ENCODE measurements at regions not wholly inside any gene's neighbourhood (a gene's known extent, or its start where the extent isn't known, plus 50 kb on each side); places are given as distances from the start of the nearest gene placed in this dataset.

DNA sequence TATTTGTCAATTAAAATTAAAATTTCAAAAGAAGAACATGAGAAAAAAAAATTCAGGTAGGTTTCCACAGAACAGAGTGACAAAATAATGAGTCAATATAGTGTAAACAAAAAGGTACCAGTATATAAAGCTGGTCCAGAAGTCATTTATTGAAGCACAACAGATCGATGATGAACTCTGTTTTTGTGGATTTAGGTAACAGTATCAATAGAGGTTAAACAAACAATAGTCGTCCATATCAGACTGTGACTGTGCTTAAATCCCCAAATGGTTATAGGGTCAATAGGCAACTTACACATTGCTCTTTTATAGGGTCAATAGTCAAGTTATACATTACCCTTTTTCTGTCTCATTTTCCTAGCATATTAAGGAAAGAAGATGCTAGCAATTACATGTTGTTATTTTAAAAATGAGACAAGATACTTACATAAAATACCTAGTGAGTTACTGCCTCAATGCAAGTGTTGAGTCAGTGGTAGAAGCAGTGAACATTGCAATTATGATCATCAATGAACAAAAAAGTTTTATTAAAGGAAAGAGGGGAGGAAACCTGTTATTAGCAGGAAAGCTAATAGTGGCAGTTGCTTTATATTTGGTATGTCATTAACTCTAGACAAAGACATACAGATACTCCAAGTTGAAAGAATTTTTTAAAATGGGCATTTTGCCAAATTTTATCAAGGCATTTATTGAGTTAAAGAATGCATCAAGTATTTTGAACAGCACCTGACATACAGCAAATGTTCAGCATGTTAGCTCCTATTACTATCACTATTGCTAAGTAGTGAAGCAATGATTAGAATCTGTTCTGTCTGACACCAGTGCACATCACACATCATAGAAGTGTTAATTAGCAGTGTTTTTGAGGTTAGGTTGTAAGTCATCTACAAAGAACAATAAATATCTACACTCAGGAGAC, 102.9 kb downstream of the CCER1 start:
- TF ChIP-seq, protein P1, sequence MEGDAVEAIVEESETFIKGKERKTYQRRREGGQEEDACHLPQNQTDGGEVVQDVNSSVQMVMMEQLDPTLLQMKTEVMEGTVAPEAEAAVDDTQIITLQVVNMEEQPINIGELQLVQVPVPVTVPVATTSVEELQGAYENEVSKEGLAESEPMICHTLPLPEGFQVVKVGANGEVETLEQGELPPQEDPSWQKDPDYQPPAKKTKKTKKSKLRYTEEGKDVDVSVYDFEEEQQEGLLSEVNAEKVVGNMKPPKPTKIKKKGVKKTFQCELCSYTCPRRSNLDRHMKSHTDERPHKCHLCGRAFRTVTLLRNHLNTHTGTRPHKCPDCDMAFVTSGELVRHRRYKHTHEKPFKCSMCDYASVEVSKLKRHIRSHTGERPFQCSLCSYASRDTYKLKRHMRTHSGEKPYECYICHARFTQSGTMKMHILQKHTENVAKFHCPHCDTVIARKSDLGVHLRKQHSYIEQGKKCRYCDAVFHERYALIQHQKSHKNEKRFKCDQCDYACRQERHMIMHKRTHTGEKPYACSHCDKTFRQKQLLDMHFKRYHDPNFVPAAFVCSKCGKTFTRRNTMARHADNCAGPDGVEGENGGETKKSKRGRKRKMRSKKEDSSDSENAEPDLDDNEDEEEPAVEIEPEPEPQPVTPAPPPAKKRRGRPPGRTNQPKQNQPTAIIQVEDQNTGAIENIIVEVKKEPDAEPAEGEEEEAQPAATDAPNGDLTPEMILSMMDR (conservative IDR thresholded peaks at IDR 0.05; ENCODE audit: low read depth, low read length) = no peak
- H3K4me3 ChIP-seq (ENCODE audit: low read length) = no peak overlapping the region

DNA sequence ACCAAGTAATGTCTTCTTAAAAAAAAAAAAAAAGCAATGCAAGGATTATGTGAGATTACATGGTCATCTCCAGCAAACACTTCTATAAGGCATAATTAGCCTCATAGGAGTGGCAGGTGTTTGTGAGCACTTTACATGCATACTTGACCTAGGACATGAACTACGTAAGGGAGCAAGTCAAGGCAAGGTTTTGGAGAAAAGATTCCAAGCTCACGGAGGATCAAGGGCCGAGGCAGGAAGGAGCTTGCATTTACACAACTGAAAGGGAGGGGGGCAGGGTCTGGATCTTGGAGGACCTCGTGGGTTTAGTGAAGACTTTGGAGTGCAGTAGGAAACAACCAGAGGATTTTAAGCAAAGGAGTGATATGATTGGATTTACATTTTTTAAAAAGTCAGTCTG, 112.5 kb downstream of the CCER1 start:
- TF ChIP-seq, protein P1 (conservative IDR thresholded peaks at IDR 0.05; ENCODE audit: low read depth, low read length) = no peak
- no peak overlapping the region for H3K4me3 ChIP-seq (ENCODE audit: low read length)
- DNase-seq (ENCODE audit: low read depth) = no peak

More for the DNA sequence above, 102.9 kb downstream of the CCER1 start:
- peak; percentile 13 for DNase-seq (ENCODE audit: low read depth)

DNA sequence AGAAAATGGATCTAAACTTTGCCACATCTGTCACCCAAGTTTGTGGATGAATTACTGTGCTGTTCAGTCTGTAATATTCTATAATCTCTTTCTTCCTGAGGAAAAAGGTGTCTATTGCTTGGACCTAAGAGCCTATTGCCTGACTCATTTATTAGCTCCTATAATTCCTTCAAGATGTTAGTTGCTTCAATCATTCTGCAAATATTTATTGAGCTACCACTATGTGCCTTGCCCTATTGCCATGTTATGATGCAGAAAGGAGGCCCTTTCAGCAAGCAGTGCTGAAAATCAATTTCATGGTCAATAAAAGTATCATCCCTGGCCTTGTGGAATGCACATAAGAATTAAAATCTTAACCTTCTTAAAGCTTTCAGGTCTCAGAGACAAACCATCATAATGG, 113.6 kb downstream of the CCER1 start:
- TF ChIP-seq, protein P1 (conservative IDR thresholded peaks at IDR 0.05; ENCODE audit: low read depth, low read length) = no peak
- no peak for DNase-seq (ENCODE audit: low read depth)
- H3K4me3 ChIP-seq (ENCODE audit: low read length) = no peak overlapping the region

DNA sequence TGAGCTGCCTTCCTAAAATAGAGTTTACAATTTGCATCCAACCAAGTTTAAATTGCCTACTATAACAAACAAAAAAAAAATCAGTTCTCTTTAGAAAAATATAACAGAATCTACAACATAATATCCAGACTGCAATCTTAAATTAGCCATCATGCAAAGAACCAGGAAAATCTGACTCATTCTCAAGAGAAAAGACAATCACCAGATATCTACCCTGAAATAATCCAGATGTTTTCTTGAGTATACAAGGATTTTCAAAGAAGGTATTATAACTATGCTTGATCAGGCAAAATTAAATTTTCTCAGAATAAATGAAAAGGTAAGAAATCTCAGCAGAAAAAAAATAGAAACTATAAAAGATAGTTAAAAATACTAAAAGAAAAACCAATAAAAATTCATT, 115.6 kb downstream of the CCER1 start:
- TF ChIP-seq, protein P1 (conservative IDR thresholded peaks at IDR 0.05; ENCODE audit: low read depth, low read length) = no peak
- H3K4me3 ChIP-seq (ENCODE audit: low read length) = no peak overlapping the region
- no peak for DNase-seq (ENCODE audit: low read depth)

DNA sequence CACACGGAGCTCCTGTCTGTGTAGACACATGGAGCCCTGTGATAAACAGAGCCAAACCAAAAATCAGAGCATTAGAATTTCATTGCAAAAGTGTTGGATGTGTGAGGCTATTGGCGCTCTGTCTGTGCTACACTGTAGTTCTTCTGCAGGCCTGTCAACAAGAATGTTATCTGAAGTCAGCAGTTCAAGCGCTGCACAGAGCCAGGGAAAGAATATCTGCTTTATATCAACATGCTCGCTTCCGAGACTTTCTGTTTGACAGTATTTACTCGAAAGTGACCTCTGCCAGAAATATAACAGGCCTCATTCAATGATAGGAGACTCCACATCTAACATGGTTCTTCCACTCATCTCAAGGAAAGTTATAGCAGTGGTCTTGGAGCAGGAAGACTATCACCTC, 118.3 kb downstream of the CCER1 start:
- H3K4me3 ChIP-seq (ENCODE audit: low read length) = no peak overlapping the region
- TF ChIP-seq, protein P1 (conservative IDR thresholded peaks at IDR 0.05; ENCODE audit: low read depth, low read length) = no peak
- DNase-seq (ENCODE audit: low read depth) = no peak

DNA sequence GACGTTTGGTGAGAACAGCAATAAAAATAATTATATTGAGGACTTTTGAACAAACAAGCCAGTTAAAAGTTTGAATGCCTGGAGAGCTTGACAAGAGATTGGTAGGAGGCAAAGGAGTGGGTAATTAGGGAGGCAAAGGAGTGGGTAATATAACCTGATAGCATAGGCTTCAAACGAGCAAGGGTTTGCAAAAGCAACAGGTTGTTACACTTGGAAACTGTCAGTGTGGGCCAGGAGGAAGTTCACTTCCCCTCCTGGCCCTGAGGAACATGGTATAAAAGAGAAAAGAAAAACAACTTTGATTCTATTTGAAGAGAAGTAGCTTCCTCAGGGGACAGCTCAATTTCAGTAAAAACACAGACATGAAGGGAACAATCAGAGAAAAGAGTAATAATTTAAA, 121.7 kb downstream of the CCER1 start:
- no peak overlapping the region for H3K4me3 ChIP-seq (ENCODE audit: low read length)
- DNase-seq (ENCODE audit: low read depth) = no peak
- TF ChIP-seq, protein P1 (conservative IDR thresholded peaks at IDR 0.05; ENCODE audit: low read depth, low read length) = no peak

DNA sequence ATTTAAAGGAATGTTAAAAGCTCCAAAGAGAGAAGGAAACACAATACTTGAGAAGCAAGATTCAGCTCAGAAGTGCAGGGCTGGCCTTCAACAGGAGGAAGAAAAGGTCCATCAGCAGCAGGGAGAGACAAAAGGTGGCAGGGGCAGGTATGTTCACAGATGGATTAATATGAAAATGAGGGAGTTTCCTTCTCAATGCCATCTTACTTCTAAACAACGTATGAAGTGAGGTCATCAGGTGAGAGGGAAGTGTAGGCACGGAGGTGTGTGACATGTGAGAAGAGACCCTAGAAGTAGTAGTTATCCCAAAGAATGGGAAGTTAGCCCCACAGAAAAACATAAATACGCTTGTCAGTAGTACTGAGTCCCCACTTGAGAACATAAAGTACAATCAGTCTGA, 122.5 kb downstream of the CCER1 start:
- H3K4me3 ChIP-seq (ENCODE audit: low read length) = no peak overlapping the region
- DNase-seq (ENCODE audit: low read depth) = no peak
- TF ChIP-seq, protein P1 (conservative IDR thresholded peaks at IDR 0.05; ENCODE audit: low read depth, low read length) = no peak

Measured in retinal pigment epithelial cell (primary cell).